ENCODE measurements at regions not wholly inside any gene's neighbourhood (a gene's known extent, or its start where the extent isn't known, plus 50 kb on each side); places are given as distances from the start of the nearest gene placed in this dataset.

DNA sequence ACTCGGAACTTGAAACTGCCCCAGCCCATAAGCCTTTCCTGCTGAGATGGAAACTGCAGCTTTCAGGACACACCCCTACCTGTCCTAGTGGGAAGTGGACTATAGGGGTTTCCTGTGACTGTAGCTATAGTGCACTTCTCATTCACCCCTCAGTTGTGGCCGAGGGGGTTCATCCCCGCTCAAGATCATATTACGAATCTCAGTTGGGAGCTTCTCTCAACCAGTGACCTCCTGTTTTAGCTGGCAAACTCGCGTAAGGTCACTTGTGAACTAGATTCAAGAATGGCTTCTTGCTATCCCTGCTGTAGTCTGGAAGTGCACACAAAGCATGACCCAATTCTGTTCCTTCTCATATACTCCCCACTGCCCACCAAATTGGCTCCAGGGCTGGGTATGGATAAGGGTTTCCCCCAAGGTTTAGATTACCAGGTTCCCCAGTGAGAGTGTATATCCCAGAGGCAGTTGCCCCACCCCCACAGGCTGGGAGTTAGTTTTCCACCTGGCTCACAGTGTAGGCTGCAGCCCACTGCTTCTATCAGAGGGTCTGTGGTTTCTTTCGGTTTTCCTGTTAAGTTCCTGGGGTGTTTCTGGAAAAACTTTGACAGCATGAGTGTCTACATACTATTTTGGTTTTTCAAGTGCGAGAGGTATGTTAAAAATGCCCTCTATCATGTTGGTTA, 812.9 kb downstream of the JRKL start:
- H3K79me2 ChIP-seq (ENCODE audit: control insufficient read depth, insufficient read depth, low read length): no peaks in the 10 kb centered on the region
- no peaks in the 10 kb centered on the region for H3K4me1 ChIP-seq (ENCODE audit: control insufficient read depth in 2 of 2, insufficient read depth in 2 of 2, low read length in 2 of 2)
- intact Hi-C loops (cut with micrococcal nuclease): no loop called here
- no peak overlapping the region for H2AFZ ChIP-seq (ENCODE audit: insufficient read depth, low read depth, low read length, poor library complexity, severe bottlenecking)
- no peaks in the 10 kb centered on the region for H4K20me1 ChIP-seq (ENCODE audit: control insufficient read depth, insufficient read depth, low read length, poor library complexity, severe bottlenecking)
- TF ChIP-seq, protein P1, sequence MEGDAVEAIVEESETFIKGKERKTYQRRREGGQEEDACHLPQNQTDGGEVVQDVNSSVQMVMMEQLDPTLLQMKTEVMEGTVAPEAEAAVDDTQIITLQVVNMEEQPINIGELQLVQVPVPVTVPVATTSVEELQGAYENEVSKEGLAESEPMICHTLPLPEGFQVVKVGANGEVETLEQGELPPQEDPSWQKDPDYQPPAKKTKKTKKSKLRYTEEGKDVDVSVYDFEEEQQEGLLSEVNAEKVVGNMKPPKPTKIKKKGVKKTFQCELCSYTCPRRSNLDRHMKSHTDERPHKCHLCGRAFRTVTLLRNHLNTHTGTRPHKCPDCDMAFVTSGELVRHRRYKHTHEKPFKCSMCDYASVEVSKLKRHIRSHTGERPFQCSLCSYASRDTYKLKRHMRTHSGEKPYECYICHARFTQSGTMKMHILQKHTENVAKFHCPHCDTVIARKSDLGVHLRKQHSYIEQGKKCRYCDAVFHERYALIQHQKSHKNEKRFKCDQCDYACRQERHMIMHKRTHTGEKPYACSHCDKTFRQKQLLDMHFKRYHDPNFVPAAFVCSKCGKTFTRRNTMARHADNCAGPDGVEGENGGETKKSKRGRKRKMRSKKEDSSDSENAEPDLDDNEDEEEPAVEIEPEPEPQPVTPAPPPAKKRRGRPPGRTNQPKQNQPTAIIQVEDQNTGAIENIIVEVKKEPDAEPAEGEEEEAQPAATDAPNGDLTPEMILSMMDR (IDR thresholded peaks at IDR 0.05): no peak
- no peak for TF ChIP-seq EZH2 (IDR thresholded peaks at IDR 0.05; ENCODE audit: borderline replicate concordance, insufficient read depth, low read depth, low read length, poor library complexity, severe bottlenecking)
- Mint-ChIP-seq H3K27me3 (no peaks in the 10 kb centered on the region), H3K27ac (no peak overlapping the region), H3K9me3 (ENCODE audit: insufficient read depth) (peaks cover 2% of the 10 kb centered on the region), H3K4me3 (no peak overlapping the region), H3K4me1 (no peaks in the 10 kb centered on the region)
- H3K27ac ChIP-seq (ENCODE audit: low read length in 2 of 2): no peak overlapping the region
- no peak overlapping the region for H3K4me3 ChIP-seq (ENCODE audit: control extremely low read depth in 1 of 5, extremely low read depth in 1 of 5, insufficient read depth in 1 of 5, low read depth in 2 of 5, low read length in 4 of 5)
- ATAC-seq (ENCODE audit: low read depth): no peak
- H3K9me3 ChIP-seq (ENCODE audit: control extremely low read depth in 1 of 3, control insufficient read depth in 2 of 3, insufficient read depth in 1 of 3, low read length in 2 of 3): peaks cover 0 to 19% (median 0%) of the 10 kb centered on the region in 3 donors
- H3K9ac ChIP-seq (ENCODE audit: low read length): no peak overlapping the region
- ChIA-PET CTCF (no interaction called here), POLR2A (no interaction called here)
- DNase-seq: no peak
- no peak overlapping the region for H3K4me2 ChIP-seq (replicated peaks; ENCODE audit: low read depth, low read length, poor library complexity, severe bottlenecking)
- WGBS (ENCODE audit: insufficient coverage): 72% methylated on average over 6 of the region's 8 CpGs
- H3K27me3 ChIP-seq (replicated peaks in 1 of 4; ENCODE audit: control extremely low read depth in 1 of 4, control insufficient read depth in 3 of 4, insufficient read depth in 4 of 4, low read length in 3 of 4): no peaks in the 10 kb centered on the region
- H3K36me3 ChIP-seq (replicated peaks in 1 of 2; ENCODE audit: control extremely low read depth in 1 of 2, control insufficient read depth in 1 of 2, extremely low read depth in 1 of 2, insufficient read depth in 2 of 2, low read length in 1 of 2): no peaks in the 10 kb centered on the region

DNA sequence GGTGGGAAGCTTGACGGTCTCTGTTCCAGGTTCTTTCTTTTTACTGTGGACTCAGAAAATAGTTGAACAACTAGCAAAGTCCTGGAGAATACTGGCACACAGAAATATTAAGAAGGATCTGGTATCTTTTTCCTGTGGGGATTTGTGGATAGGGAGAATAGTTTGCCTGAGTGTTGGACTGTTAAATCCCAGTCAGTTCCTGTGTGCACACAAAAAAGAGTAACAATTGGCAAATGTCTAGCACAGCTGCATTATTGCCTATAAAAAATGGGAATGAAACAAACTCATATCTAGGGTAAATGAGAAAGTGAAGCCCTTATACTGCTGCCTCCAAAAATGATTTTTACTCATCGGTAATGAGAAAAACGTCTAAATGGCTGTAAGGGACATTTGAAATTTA, 828.2 kb downstream of the JRKL start:
- Histone ChIP-seq H3K4me3 (ENCODE audit: control extremely low read depth in 1 of 5, extremely low read depth in 1 of 5, insufficient read depth in 1 of 5, low read depth in 2 of 5, low read length in 4 of 5) (no peak overlapping the region), H3K79me2 (ENCODE audit: control insufficient read depth, insufficient read depth, low read length) (no peaks in the 10 kb centered on the region), H3K4me2 (replicated peaks; ENCODE audit: low read depth, low read length, poor library complexity, severe bottlenecking) (no peak overlapping the region), H3K36me3 (replicated peaks in 1 of 2; ENCODE audit: control extremely low read depth in 1 of 2, control insufficient read depth in 1 of 2, extremely low read depth in 1 of 2, insufficient read depth in 2 of 2, low read length in 1 of 2) (no peaks in the 10 kb centered on the region), H3K4me1 (ENCODE audit: control insufficient read depth in 2 of 2, insufficient read depth in 2 of 2, low read length in 2 of 2) (no peaks in the 10 kb centered on the region), H4K20me1 (ENCODE audit: control insufficient read depth, insufficient read depth, low read length, poor library complexity, severe bottlenecking) (no peaks in the 10 kb centered on the region), H2AFZ (ENCODE audit: insufficient read depth, low read depth, low read length, poor library complexity, severe bottlenecking) (no peak overlapping the region), H3K9ac (ENCODE audit: low read length) (no peak overlapping the region), H3K9me3 (ENCODE audit: control extremely low read depth in 1 of 3, control insufficient read depth in 2 of 3, insufficient read depth in 1 of 3, low read length in 2 of 3) (no peaks in the 10 kb centered on the region), H3K27me3 (replicated peaks in 1 of 4; ENCODE audit: control extremely low read depth in 1 of 4, control insufficient read depth in 3 of 4, insufficient read depth in 4 of 4, low read length in 3 of 4) (no peaks in the 10 kb centered on the region), H3K27ac (ENCODE audit: low read length in 2 of 2) (no peak overlapping the region)
- no peak for TF ChIP-seq EZH2 (IDR thresholded peaks at IDR 0.05; ENCODE audit: borderline replicate concordance, insufficient read depth, low read depth, low read length, poor library complexity, severe bottlenecking)
- TF ChIP-seq, protein P1 (IDR thresholded peaks at IDR 0.05): no peak
- WGBS (ENCODE audit: insufficient coverage): 100% methylated on average over 1 of the region's 3 CpGs
- ChIA-PET POLR2A (no interaction called here), CTCF (no interaction called here)
- H3K4me3 Mint-ChIP-seq: no peak overlapping the region
- intact Hi-C loops (cut with micrococcal nuclease): no loop called here
- ATAC-seq (ENCODE audit: low read depth) (no peak), DNase-seq (no peak)
- H3K4me1 Mint-ChIP-seq: no peaks in the 10 kb centered on the region
- no peak overlapping the region for H3K27ac Mint-ChIP-seq
- H3K9me3 Mint-ChIP-seq (ENCODE audit: insufficient read depth): no peaks in the 10 kb centered on the region
- no peaks in the 10 kb centered on the region for H3K27me3 Mint-ChIP-seq
